Spleen (tissue), 11 donors: ENCODE measurements at regions not wholly inside any gene's neighbourhood (a gene's known extent, or its start where the extent isn't known, plus 50 kb on each side); places are given as distances from the start of the nearest gene placed in this dataset.

Source experiments
- DNase-seq: peaks from one replicate; pipeline ENCODE4 v3.0.0-alpha.2; 2020
- H3K27ac ChIP-seq, 8 donors: fragments of 200-600 bp; sonication (generic) in 7 of 8; 1 replicate in 4 of 8; 2 replicates in 4 of 8; pipeline versions ENCODE4 v1.5.0 to v1.8.0; 2016 to 2021; ENCODE audit warnings: inconsistent platforms in 4 of 8, mild to moderate bottlenecking in 4 of 8, moderate library complexity in 1 of 8
- H3K27me3 ChIP-seq, 7 donors: fragments of 200-600 bp; sonication (generic) in 6 of 7; replicated peaks in 1 of 7; 1 replicate in 4 of 7; 2 replicates in 3 of 7; pipeline versions ENCODE4 v1.5.0 to v1.8.0; 2016 to 2021; ENCODE audit warnings: inconsistent platforms in 3 of 7, mild to moderate bottlenecking in 1 of 7
- H3K36me3 ChIP-seq, 6 donors: fragments of 200-600 bp; sonication (generic) in 5 of 6; 1 replicate in 4 of 6; 2 replicates in 2 of 6; pipeline versions ENCODE4 v1.5.0 to v1.8.0; 2016 to 2021; ENCODE audit warnings: inconsistent platforms in 2 of 6
- H3K4me1 ChIP-seq, 6 donors: fragments of 200-600 bp; sonication (generic) in 5 of 6; 1 replicate in 3 of 6; 2 replicates in 3 of 6; pipeline versions ENCODE4 v1.5.0 to v1.8.0; 2016 to 2021; ENCODE audit warnings: inconsistent platforms in 3 of 6
- H3K4me3 ChIP-seq, 8 donors: fragments of 200-600 bp; sonication (generic) in 7 of 8; 1 replicate in 4 of 8; 2 replicates in 4 of 8; pipeline versions ENCODE4 v1.5.0 to v1.8.0; 2016 to 2021; ENCODE audit warnings: inconsistent platforms in 4 of 8, mild to moderate bottlenecking in 4 of 8, moderate library complexity in 2 of 8
- H3K9me3 ChIP-seq, 8 donors: fragments of 200-600 bp; sonication (generic) in 7 of 8; 1 replicate in 4 of 8; 2 replicates in 4 of 8; pipeline versions ENCODE4 v1.5.0 to v1.8.0; 2016 to 2021; ENCODE audit warnings: inconsistent platforms in 4 of 8
- POLR2A ChIP-seq, 3 donors: fragments of 450-650 bp; IDR thresholded peaks; one replicate each; pipeline ENCODE4 v1.5.1; 2017; ENCODE audit warnings: antibody characterized with exemption in 3 of 3, mild to moderate bottlenecking in 1 of 3
- POLR2AphosphoS5 ChIP-seq, 3 donors: sonication (generic); formaldehyde crosslinking; IDR thresholded peaks; one replicate each; pipeline ENCODE4 v1.5.1; 2017; ENCODE audit warnings: antibody characterized with exemption in 3 of 3
- WGBS, 5 donors: extraction: QIAGEN DNeasy Blood & Tissue Kit in 3 of 5; methylation state at CpG; one replicate each; pipeline versions ENCODE4 v1.1.5 to v1.1.7; 2013 to 2018; 5-methylcytosine and 5-hydroxymethylcytosine counted together
- intact Hi-C: fragments of 100-400 bp; cut with DNase I; formaldehyde crosslinking; loops from one replicate; pipeline ENCODE4 v1.15.0; 2023; ENCODE audit warnings: low total_unique reads
- TF ChIP-seq, protein P1 (sequence below), 11 experiments: fragments of 200-600 bp in 7 of 11; fragments of 450-650 bp in 4 of 11; sonication (generic) in 4 of 11; IDR thresholded peaks in 8 of 11; conservative IDR thresholded peaks in 3 of 11; 1 replicate in 7 of 11; 2 replicates in 4 of 11; pipeline versions ENCODE4 v1.4.0 to v1.8.0; 2016 to 2021; ENCODE audit warnings: antibody characterized with exemption in 11 of 11, inconsistent platforms in 4 of 11, mild to moderate bottlenecking in 1 of 11
- donor health status: healthy with polysubstance abuse.
- donor health status: DM: no; HTN: no; CAD: no; lungs with moderate emphysema.
- donor health status: DM: no; HTN: no; CAD: no.
- donor health status: Bipolar disorder and iron deficiency.
- donor health status: healthy.
- donor health status: DM: no; HTN: no; CAD: no.
- donor health status: DM: yes; HTN: yes; CAD: no.

DNA sequence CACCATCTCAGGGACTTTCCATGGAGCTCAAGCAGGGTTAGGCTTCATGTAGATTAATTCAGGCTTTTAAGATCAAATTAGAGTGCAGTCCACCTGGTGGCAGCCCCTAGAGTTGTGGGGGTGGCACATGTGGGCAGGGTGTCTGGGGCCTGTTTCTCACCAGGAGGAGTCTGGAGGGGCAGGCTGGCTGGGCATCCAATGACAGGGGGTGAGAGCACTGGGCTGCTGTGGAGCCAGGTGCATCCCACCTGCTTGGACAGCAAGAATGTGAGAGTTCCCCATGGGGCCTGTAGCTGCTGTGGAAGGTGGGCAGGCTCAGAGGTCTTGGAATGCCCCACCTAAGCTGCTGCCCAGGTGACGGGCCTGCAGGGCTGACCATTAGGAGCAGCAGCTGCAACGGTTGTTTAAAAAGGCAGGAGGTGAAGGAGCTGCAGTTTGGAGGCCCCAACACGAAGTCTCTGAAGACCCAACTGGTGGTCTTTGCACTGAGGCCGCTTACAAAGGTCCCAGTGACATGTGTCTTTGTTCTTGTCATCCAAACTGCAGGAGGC, 686.3 kb upstream of the HS6ST1 start:
- TF ChIP-seq POLR2A (IDR thresholded peaks at IDR 0.05): no peak
- no peak for DNase-seq
- Histone ChIP-seq H3K36me3 (no peaks in the 10 kb centered on the region), H3K27ac (no peak overlapping the region), H3K27me3 (no peaks in the 10 kb centered on the region), H3K4me1 (no peaks in the 10 kb centered on the region), H3K9me3 (no peaks in the 10 kb centered on the region), H3K4me3 (no peak overlapping the region)
- intact Hi-C loops: no loop called here
- 76 to 92% (median 78%) methylated on average over 3 to 4 of the region's 4 CpGs for WGBS, 5 donors

DNA sequence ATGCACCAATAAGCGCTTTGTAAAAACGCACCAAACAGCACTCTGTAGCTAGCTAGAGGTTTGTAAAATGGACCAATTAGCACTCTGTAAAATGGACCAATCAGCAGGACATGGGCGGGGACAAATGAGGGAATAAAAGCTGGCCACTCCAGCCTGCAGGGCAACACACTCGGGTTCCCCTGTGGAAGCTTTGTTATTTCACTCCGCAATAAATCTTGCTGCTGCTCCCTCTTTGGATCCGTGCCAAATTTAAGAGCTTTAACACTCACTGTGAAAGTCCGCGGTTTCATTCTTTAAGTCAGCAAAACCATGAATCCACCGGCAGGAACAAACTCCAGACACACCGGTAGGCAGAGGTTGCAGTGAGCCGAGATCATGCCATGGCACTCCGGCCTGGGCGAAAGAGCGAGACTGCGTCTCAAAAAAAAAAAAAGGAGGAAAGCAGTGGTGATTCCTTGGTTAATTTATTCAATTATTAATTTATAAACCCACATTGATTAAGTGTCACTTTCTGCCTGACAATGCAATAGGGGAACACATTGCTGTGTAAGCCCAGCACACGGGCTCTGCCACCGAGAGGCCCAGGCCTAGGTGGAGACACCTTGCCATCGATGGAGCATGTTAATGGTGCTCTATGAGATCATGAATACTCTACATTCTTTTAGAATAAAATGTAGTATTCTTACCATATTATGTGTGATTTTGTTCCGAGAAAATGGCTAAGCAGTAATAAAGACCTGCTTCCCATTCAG, 687.6 kb upstream of the HS6ST1 start:
- no peaks in the 10 kb centered on the region for H3K36me3 ChIP-seq
- WGBS, 5 donors: 72 to 81% (median 78%) methylated on average over 19 of the region's 19 CpGs
- intact Hi-C loops: no loop called here
- H3K4me1 ChIP-seq: no peaks in the 10 kb centered on the region
- H3K27ac ChIP-seq: no peak overlapping the region
- no peaks in the 10 kb centered on the region for H3K27me3 ChIP-seq
- no peaks in the 10 kb centered on the region for H3K9me3 ChIP-seq
- H3K4me3 ChIP-seq: no peak overlapping the region
- DNase-seq: no peak
- TF ChIP-seq, protein P1, sequence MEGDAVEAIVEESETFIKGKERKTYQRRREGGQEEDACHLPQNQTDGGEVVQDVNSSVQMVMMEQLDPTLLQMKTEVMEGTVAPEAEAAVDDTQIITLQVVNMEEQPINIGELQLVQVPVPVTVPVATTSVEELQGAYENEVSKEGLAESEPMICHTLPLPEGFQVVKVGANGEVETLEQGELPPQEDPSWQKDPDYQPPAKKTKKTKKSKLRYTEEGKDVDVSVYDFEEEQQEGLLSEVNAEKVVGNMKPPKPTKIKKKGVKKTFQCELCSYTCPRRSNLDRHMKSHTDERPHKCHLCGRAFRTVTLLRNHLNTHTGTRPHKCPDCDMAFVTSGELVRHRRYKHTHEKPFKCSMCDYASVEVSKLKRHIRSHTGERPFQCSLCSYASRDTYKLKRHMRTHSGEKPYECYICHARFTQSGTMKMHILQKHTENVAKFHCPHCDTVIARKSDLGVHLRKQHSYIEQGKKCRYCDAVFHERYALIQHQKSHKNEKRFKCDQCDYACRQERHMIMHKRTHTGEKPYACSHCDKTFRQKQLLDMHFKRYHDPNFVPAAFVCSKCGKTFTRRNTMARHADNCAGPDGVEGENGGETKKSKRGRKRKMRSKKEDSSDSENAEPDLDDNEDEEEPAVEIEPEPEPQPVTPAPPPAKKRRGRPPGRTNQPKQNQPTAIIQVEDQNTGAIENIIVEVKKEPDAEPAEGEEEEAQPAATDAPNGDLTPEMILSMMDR (IDR thresholded peaks at IDR 0.05 in 8 of 11, conservative IDR thresholded peaks at IDR 0.05 in 3 of 11): no peak
- TF ChIP-seq POLR2A (IDR thresholded peaks at IDR 0.05) (no peak), POLR2AphosphoS5 (IDR thresholded peaks at IDR 0.05) (no peak)

DNA sequence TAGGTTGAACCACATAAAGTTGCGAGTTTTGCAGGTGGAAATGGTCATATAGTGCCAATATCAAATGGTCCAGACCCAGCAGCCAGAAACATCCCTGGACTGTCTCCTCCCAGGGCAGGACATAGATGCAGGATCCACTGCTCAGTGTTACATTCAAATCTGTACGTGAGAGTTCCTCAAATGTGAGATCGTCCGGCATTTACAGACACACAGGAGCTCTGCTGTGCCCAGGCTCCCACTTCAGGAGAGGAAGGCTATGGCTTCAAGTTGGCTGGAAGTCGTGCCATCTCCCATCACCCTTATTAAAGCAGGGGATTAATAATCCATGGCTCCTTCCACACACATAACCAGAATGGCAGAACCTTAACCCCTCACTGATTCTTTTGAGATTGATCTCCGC, 688.2 kb upstream of the HS6ST1 start:
- TF ChIP-seq, protein P1 (IDR thresholded peaks at IDR 0.05 in 8 of 11, conservative IDR thresholded peaks at IDR 0.05 in 3 of 11): no peak
- TF ChIP-seq POLR2AphosphoS5 (IDR thresholded peaks at IDR 0.05) (no peak), POLR2A (IDR thresholded peaks at IDR 0.05) (no peak)
- Histone ChIP-seq H3K9me3 (no peaks in the 10 kb centered on the region), H3K4me3 (no peak overlapping the region), H3K36me3 (no peaks in the 10 kb centered on the region), H3K4me1 (no peaks in the 10 kb centered on the region), H3K27me3 (no peaks in the 10 kb centered on the region), H3K27ac (no peak overlapping the region)
- intact Hi-C loops: no loop called here
- DNase-seq: no peak
- whole genome bisulfite sequencing, 5 donors: 85 to 93% (median 90%) methylated on average over 6 of the region's 6 CpGs

DNA sequence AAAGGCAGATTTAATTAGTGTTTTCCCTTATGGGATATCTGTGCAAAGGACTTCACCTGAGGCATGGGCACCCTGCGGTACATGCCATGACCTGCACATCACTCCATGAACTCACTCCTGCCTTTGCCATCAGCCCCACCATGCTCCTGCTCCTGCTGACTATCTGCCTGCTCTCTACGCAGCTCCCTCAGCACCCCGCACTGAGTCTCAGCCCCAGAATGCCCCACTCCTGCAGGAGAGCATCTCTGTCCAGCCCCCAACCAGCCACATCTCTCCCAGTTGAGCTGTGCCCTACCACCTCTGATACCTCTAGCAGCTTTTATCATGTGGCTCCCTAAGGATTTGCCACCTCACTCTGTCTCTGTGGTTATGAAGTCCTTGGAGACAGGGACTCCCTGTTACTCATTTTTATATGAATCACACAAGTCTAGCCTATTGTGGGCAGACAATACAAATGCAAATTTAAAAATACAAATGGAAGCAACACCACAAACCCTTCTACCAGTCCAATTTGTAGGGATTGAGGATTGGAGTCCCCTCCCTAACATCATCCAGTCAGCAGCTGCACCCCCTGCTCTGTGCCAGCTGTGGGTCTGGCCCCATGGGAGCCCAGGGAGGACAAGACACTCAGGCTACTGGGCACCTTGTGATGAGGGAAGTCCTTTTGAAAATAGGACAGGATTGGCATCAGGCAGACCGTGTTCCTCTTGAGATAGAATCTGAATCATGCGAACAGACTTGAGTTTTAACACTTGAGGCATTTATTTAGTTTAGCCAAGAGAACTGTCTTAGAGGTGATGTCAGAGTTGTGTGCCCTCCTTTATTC, 689.6 kb upstream of the HS6ST1 start:
- TF ChIP-seq POLR2A (IDR thresholded peaks at IDR 0.05): no peak
- no peak for TF ChIP-seq POLR2AphosphoS5 (IDR thresholded peaks at IDR 0.05)
- TF ChIP-seq, protein P1 (IDR thresholded peaks at IDR 0.05 in 8 of 11, conservative IDR thresholded peaks at IDR 0.05 in 3 of 11): no peak
- no peak for DNase-seq
- intact Hi-C loops: no loop called here
- H3K27me3 ChIP-seq: no peaks in the 10 kb centered on the region
- 82 to 95% (median 93%) methylated on average over 5 of the region's 5 CpGs for WGBS, 5 donors
- H3K4me3 ChIP-seq: no peak overlapping the region
- H3K27ac ChIP-seq: no peak overlapping the region
- no peaks in the 10 kb centered on the region for H3K4me1 ChIP-seq
- H3K36me3 ChIP-seq: no peaks in the 10 kb centered on the region
- H3K9me3 ChIP-seq: no peaks in the 10 kb centered on the region
